ENCODE measurements at regions not wholly inside any gene's neighbourhood (a gene's known extent, or its start where the extent isn't known, plus 50 kb on each side); places are given as distances from the start of the nearest gene placed in this dataset.

DNA sequence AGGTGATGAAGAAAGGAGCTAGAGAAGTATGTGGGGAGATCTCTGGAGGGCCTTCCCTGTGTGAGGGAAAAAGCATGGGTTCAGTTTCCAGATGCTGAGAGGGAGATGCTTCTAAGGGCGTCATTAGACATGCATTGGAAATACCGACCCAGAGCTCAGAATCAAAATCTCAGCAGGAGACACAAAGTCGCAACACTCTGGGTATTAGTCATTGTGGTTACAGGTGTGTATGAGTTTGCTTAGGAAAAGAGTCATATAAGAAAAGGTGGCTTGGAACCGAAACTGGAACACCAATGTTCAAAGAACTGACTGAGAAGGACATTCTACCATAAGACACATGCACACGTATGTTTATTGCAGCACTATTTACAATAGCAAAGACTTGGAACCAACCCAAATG, 477.1 kb downstream of the FBXO15 start:
- TF ChIP-seq, protein P1, sequence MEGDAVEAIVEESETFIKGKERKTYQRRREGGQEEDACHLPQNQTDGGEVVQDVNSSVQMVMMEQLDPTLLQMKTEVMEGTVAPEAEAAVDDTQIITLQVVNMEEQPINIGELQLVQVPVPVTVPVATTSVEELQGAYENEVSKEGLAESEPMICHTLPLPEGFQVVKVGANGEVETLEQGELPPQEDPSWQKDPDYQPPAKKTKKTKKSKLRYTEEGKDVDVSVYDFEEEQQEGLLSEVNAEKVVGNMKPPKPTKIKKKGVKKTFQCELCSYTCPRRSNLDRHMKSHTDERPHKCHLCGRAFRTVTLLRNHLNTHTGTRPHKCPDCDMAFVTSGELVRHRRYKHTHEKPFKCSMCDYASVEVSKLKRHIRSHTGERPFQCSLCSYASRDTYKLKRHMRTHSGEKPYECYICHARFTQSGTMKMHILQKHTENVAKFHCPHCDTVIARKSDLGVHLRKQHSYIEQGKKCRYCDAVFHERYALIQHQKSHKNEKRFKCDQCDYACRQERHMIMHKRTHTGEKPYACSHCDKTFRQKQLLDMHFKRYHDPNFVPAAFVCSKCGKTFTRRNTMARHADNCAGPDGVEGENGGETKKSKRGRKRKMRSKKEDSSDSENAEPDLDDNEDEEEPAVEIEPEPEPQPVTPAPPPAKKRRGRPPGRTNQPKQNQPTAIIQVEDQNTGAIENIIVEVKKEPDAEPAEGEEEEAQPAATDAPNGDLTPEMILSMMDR (IDR thresholded peaks at IDR 0.05), result no peak
- TF ChIP-seq EP300 (IDR thresholded peaks at IDR 0.05; ENCODE audit: low read depth) (no peak), POLR2AphosphoS5 (IDR thresholded peaks at IDR 0.05) (no peak)

Measured in transverse colon (tissue), 4 donors.